ENCODE measurements at regions not wholly inside any gene's neighbourhood (a gene's known extent, or its start where the extent isn't known, plus 50 kb on each side); places are given as distances from the start of the nearest gene placed in this dataset.

GRCh38 chr2:129160879-129161278, 818.6 kb upstream of the RAB6C start:
- DNase-seq (ENCODE audit: low read depth), result no peak
- no peak for TF ChIP-seq CTCF (IDR thresholded peaks at IDR 0.05; ENCODE audit: low read length, missing control alignments)
- no peak overlapping the region for H3K4me3 ChIP-seq (replicated peaks; ENCODE audit: low read depth, low read length)

GRCh38 chr2:129164220-129164949, 815.1 kb upstream of the RAB6C start:
- DNase-seq (ENCODE audit: low read depth), result no peak
- TF ChIP-seq CTCF (IDR thresholded peaks at IDR 0.05; ENCODE audit: low read length, missing control alignments), result no peak
- no peak overlapping the region for H3K4me3 ChIP-seq (replicated peaks; ENCODE audit: low read depth, low read length)

- no peak for TF ChIP-seq CTCF (IDR thresholded peaks at IDR 0.05; ENCODE audit: low read length, missing control alignments)
These were observed 814.5 kb upstream of the RAB6C start for GRCh38 chr2:129165006-129165405.

GRCh38 chr2:129167456-129167855, 812.0 kb upstream of the RAB6C start:
- no peak for TF ChIP-seq CTCF (IDR thresholded peaks at IDR 0.05; ENCODE audit: low read length, missing control alignments)
- no peak for DNase-seq (ENCODE audit: low read depth)
- H3K4me3 ChIP-seq (replicated peaks; ENCODE audit: low read depth, low read length), result no peak overlapping the region

More at GRCh38 chr2:129165006-129165405, 814.5 kb upstream of the RAB6C start:
- peak; percentile 3 for DNase-seq (ENCODE audit: low read depth)
- H3K4me3 ChIP-seq (replicated peaks; ENCODE audit: low read depth, low read length), result no peak overlapping the region

GRCh38 chr2:129170570-129170969, 808.9 kb upstream of the RAB6C start:
- no peak for TF ChIP-seq CTCF (IDR thresholded peaks at IDR 0.05; ENCODE audit: low read length, missing control alignments)
- no peak overlapping the region for H3K4me3 ChIP-seq (replicated peaks; ENCODE audit: low read depth, low read length)
- no peak for DNase-seq (ENCODE audit: low read depth)

GRCh38 chr2:129174143-129174542, 805.3 kb upstream of the RAB6C start:
- no peak for DNase-seq (ENCODE audit: low read depth)
- TF ChIP-seq CTCF (IDR thresholded peaks at IDR 0.05; ENCODE audit: low read length, missing control alignments), result no peak
- H3K4me3 ChIP-seq (replicated peaks; ENCODE audit: low read depth, low read length), result no peak overlapping the region

GRCh38 chr2:129175051-129175450, 804.4 kb upstream of the RAB6C start:
- TF ChIP-seq CTCF (IDR thresholded peaks at IDR 0.05; ENCODE audit: low read length, missing control alignments), result no peak
- H3K4me3 ChIP-seq (replicated peaks; ENCODE audit: low read depth, low read length), result no peak overlapping the region
- no peak for DNase-seq (ENCODE audit: low read depth)
